ENCODE measurements at regions not wholly inside any gene's neighbourhood (a gene's known extent, or its start where the extent isn't known, plus 50 kb on each side); places are given as distances from the start of the nearest gene placed in this dataset.

- Histone ChIP-seq H3K27me3 (replicated peaks in 1 of 4; ENCODE audit: control extremely low read depth in 1 of 4, control insufficient read depth in 3 of 4, insufficient read depth in 4 of 4, low read length in 3 of 4) (peaks cover 0 to 2% (median 0%) of the 10 kb centered on the region in 4 experiments), H2AFZ (ENCODE audit: insufficient read depth, low read depth, low read length, poor library complexity, severe bottlenecking) (no peak overlapping the region), H3K9ac (ENCODE audit: low read length) (no peak overlapping the region), H3K9me3 (ENCODE audit: control extremely low read depth in 1 of 3, control insufficient read depth in 2 of 3, insufficient read depth in 1 of 3, low read length in 2 of 3) (no peaks in the 10 kb centered on the region), H3K79me2 (ENCODE audit: control insufficient read depth, insufficient read depth, low read length) (no peaks in the 10 kb centered on the region), H3K4me2 (replicated peaks; ENCODE audit: low read depth, low read length, poor library complexity, severe bottlenecking) (no peak overlapping the region), H3K27ac (ENCODE audit: low read length in 2 of 2) (no peak overlapping the region), H3K36me3 (replicated peaks in 1 of 2; ENCODE audit: control extremely low read depth in 1 of 2, control insufficient read depth in 1 of 2, extremely low read depth in 1 of 2, insufficient read depth in 2 of 2, low read length in 1 of 2) (no peaks in the 10 kb centered on the region), H3K4me3 (ENCODE audit: control extremely low read depth in 1 of 5, extremely low read depth in 1 of 5, insufficient read depth in 1 of 5, low read depth in 2 of 5, low read length in 4 of 5) (no peak overlapping the region), H4K20me1 (ENCODE audit: control insufficient read depth, insufficient read depth, low read length, poor library complexity, severe bottlenecking) (no peaks in the 10 kb centered on the region), H3K4me1 (ENCODE audit: control insufficient read depth in 2 of 2, insufficient read depth in 2 of 2, low read length in 2 of 2) (no peaks in the 10 kb centered on the region)
- no peak overlapping the region for H3K27ac Mint-ChIP-seq
- TF ChIP-seq CTCF (IDR thresholded peaks at IDR 0.05) (no peak), EZH2 (IDR thresholded peaks at IDR 0.05; ENCODE audit: borderline replicate concordance, insufficient read depth, low read depth, low read length, poor library complexity, severe bottlenecking) (no peak)
- no peaks in the 10 kb centered on the region for H3K9me3 Mint-ChIP-seq (ENCODE audit: insufficient read depth)
- no peaks in the 10 kb centered on the region for H3K27me3 Mint-ChIP-seq
- ChIA-PET POLR2A (no interaction called here), CTCF (no interaction called here)
- no peaks in the 10 kb centered on the region for H3K4me1 Mint-ChIP-seq
- no peak for DNase-seq
- WGBS (ENCODE audit: insufficient coverage) = 100% methylated on average over 1 of the region's 9 CpGs
- no peak for ATAC-seq (ENCODE audit: low read depth)
- H3K4me3 Mint-ChIP-seq = no peak overlapping the region
- intact Hi-C loops (cut with micrococcal nuclease) = no loop called here
Observed at GRCh38 chr7:91579837-91580236, 300.7 kb downstream of the MTERF1 start.

GRCh38 chr7:91582799-91583477, 297.6 kb downstream of the MTERF1 start:
- no peak for ATAC-seq (ENCODE audit: low read depth)
- Mint-ChIP-seq H3K9me3 (ENCODE audit: insufficient read depth) (no peaks in the 10 kb centered on the region), H3K4me3 (no peak overlapping the region), H3K4me1 (no peaks in the 10 kb centered on the region), H3K27me3 (no peaks in the 10 kb centered on the region), H3K27ac (no peak overlapping the region)
- Histone ChIP-seq H3K4me1 (ENCODE audit: control insufficient read depth in 2 of 2, insufficient read depth in 2 of 2, low read length in 2 of 2) (no peaks in the 10 kb centered on the region), H3K79me2 (ENCODE audit: control insufficient read depth, insufficient read depth, low read length) (no peaks in the 10 kb centered on the region), H3K36me3 (replicated peaks in 1 of 2; ENCODE audit: control extremely low read depth in 1 of 2, control insufficient read depth in 1 of 2, extremely low read depth in 1 of 2, insufficient read depth in 2 of 2, low read length in 1 of 2) (no peaks in the 10 kb centered on the region), H3K27me3 (replicated peaks in 1 of 4; ENCODE audit: control extremely low read depth in 1 of 4, control insufficient read depth in 3 of 4, insufficient read depth in 4 of 4, low read length in 3 of 4) (peaks cover 0 to 2% (median 0%) of the 10 kb centered on the region in 4 experiments), H3K9ac (ENCODE audit: low read length) (no peak overlapping the region), H4K20me1 (ENCODE audit: control insufficient read depth, insufficient read depth, low read length, poor library complexity, severe bottlenecking) (no peaks in the 10 kb centered on the region), H2AFZ (ENCODE audit: insufficient read depth, low read depth, low read length, poor library complexity, severe bottlenecking) (no peak overlapping the region), H3K27ac (ENCODE audit: low read length in 2 of 2) (no peak overlapping the region), H3K4me2 (replicated peaks; ENCODE audit: low read depth, low read length, poor library complexity, severe bottlenecking) (no peak overlapping the region), H3K4me3 (ENCODE audit: control extremely low read depth in 1 of 5, extremely low read depth in 1 of 5, insufficient read depth in 1 of 5, low read depth in 2 of 5, low read length in 4 of 5) (no peak overlapping the region), H3K9me3 (ENCODE audit: control extremely low read depth in 1 of 3, control insufficient read depth in 2 of 3, insufficient read depth in 1 of 3, low read length in 2 of 3) (no peaks in the 10 kb centered on the region)
- intact Hi-C loops (cut with micrococcal nuclease) = no loop called here
- DNase-seq = no peak
- ChIA-PET POLR2A (no interaction called here), CTCF (no interaction called here)
- TF ChIP-seq EZH2 (IDR thresholded peaks at IDR 0.05; ENCODE audit: borderline replicate concordance, insufficient read depth, low read depth, low read length, poor library complexity, severe bottlenecking) = no peak
- TF ChIP-seq CTCF (IDR thresholded peaks at IDR 0.05) = no peak
- 97% methylated on average over 10 of the region's 15 CpGs for WGBS (ENCODE audit: insufficient coverage)
